HepG2 (cell line): ENCODE measurements at regions not wholly inside any gene's neighbourhood (a gene's known extent, or its start where the extent isn't known, plus 50 kb on each side); places are given as distances from the start of the nearest gene placed in this dataset.

Source experiments
- ATAC-seq: fragments of 200-7000 bp; cut with Tn5 transposase; 3 replicates; pipeline ENCODE4 v1.9.1; 2020; ENCODE audit warnings: mild to moderate bottlenecking, moderate library complexity
- BruUV-seq: library from RNA; stranded (reverse); fragments of 400-500 nt; replicated peaks from 2 replicates; lab custom pipeline; 2021; lab: Mats Ljungman, UMichigan
- CTCF ChIA-PET: fragments of 300-600 bp; formaldehyde crosslinking; extraction: SDS; loops from one replicate; lab custom pipeline; 2021; ENCODE audit warnings: low total read pairs, inconsistent platforms, low intra/inter-chr PET ratio; lab: Yijun Ruan, JAX
- POLR2A ChIA-PET: fragments of 350-600 bp; sonication (Branson Sonifier 250); formaldehyde crosslinking; loops from one replicate; lab custom pipeline; 2020; ENCODE audit warnings: antibody characterized with exemption, inconsistent platforms; lab: Yijun Ruan, JAX
- DNase-seq: peaks from one replicate; pipeline ENCODE4 v3.0.0-alpha.2; 2015; ENCODE audit warnings: low spot score
- FAIRE-seq: peaks from 3 replicates; lab custom pipeline; 2011; peaks lifted over from hg19 to GRCh38; lab: Jason Lieb, UNC
- H2AFZ ChIP-seq: one replicate; pipeline ENCODE4 v1.6.1; 2011; ENCODE audit warnings: low read length, inconsistent platforms
- H3K27ac ChIP-seq: fragments of 300-600 bp; 3 replicates; pipeline ENCODE4 v1.8.0; 2011; ENCODE audit warnings: mixed run types, mild to moderate bottlenecking, mixed read lengths, low read length, inconsistent platforms; ENCODE audit not compliant: insufficient read depth; ENCODE audit errors: extremely low read length
- H3K27me3 ChIP-seq, 2 experiments: fragments of 200-600 bp in 1 of 2; 2 replicates in 1 of 2; 3 replicates in 1 of 2; pipeline versions ENCODE4 v1.6.0 to v1.8.0; 2011; ENCODE audit warnings: low read length in 2 of 2, mild to moderate bottlenecking in 2 of 2, moderate library complexity in 2 of 2, inconsistent platforms in 1 of 2; ENCODE audit not compliant: insufficient read depth in 2 of 2, control insufficient read depth in 1 of 2
- H3K36me3 ChIP-seq, 2 experiments: fragments of 200-600 bp in 1 of 2; replicated peaks in 1 of 2; 2 replicates in 1 of 2; 3 replicates in 1 of 2; pipeline versions ENCODE4 v1.5.1 to v1.8.0; 2011; ENCODE audit warnings: low read length in 2 of 2, inconsistent platforms in 1 of 2; ENCODE audit not compliant: insufficient read depth in 2 of 2, control insufficient read depth in 1 of 2
- H3K4me1 ChIP-seq: 2 replicates; pipeline ENCODE4 v1.5.1; 2012; ENCODE audit warnings: low read length, inconsistent platforms; ENCODE audit not compliant: insufficient read depth
- H3K4me2 ChIP-seq: 2 replicates; pipeline ENCODE4 v1.6.0; 2011; ENCODE audit warnings: low read depth, low read length, inconsistent platforms
- H3K4me3 ChIP-seq, 3 experiments: fragments of 200-600 bp in 1 of 3; sonication (generic), shearing (Covaris generic) in 1 of 3; replicated peaks in 1 of 3; 2 replicates each; pipeline ENCODE4 v1.5.1; 2011 to 2016; ENCODE audit warnings: low read length in 3 of 3, inconsistent platforms in 2 of 3, low read depth in 2 of 3, mild to moderate bottlenecking in 2 of 3, control low read depth in 1 of 3, mixed read lengths in 1 of 3; ENCODE audit not compliant: insufficient read depth in 1 of 3
- H3K79me2 ChIP-seq: one replicate; pipeline ENCODE4 v1.6.1; 2011; ENCODE audit warnings: low read length, inconsistent platforms; ENCODE audit not compliant: insufficient read depth
- H3K9ac ChIP-seq: 2 replicates; pipeline ENCODE4 v1.6.0; 2011; ENCODE audit warnings: mild to moderate bottlenecking, low read depth, low read length, inconsistent platforms; ENCODE audit not compliant: insufficient read depth
- H3K9me3 ChIP-seq: 2 replicates; pipeline ENCODE4 v1.5.1; 2012; ENCODE audit warnings: mild to moderate bottlenecking, low read length
- H4K20me1 ChIP-seq: 2 replicates; pipeline ENCODE4 v1.6.0; 2011; ENCODE audit warnings: inconsistent platforms, mild to moderate bottlenecking, low read length, moderate library complexity; ENCODE audit not compliant: insufficient read depth
- FOXA1 ChIP-seq, 2 experiments: fragments of 450-650 bp in 1 of 2; sonication (generic) in 1 of 2; formaldehyde crosslinking in 1 of 2; IDR thresholded peaks; 2 replicates each; pipeline versions ENCODE4 v1.4.0 to v1.6.1; 2016 to 2020; ENCODE audit warnings: missing genetic modification reagents in 1 of 2
- MEIS1 ChIP-seq: sonication (generic); formaldehyde crosslinking; IDR thresholded peaks from 2 replicates; pipeline ENCODE4 v1.9.0; 2021; ENCODE audit warnings: mild to moderate bottlenecking, missing genetic modification reagents, moderate library complexity, borderline replicate concordance
- MXI1 ChIP-seq: IDR thresholded peaks from 3 replicates; pipeline ENCODE4 v1.6.1; 2012; ENCODE audit warnings: low read depth, low read length, inconsistent platforms, borderline replicate concordance
- NFYB ChIP-seq: sonication (generic); formaldehyde crosslinking; IDR thresholded peaks from 2 replicates; pipeline ENCODE4 v1.4.0; 2020; ENCODE audit warnings: missing genetic modification reagents
- PCBP1 ChIP-seq: fragments of 200-400 bp; formaldehyde crosslinking; IDR thresholded peaks from 2 replicates; pipeline ENCODE4 v1.6.1; 2017; ENCODE audit warnings: mild to moderate bottlenecking, low read depth, low read length, borderline replicate concordance
- TSC22D2 ChIP-seq: sonication (generic); formaldehyde crosslinking; IDR thresholded peaks from 2 replicates; pipeline ENCODE4 v1.5.1; 2020; ENCODE audit warnings: missing genetic modification reagents, mild to moderate bottlenecking, borderline replicate concordance
- ZNF264 ChIP-seq: sonication (generic); formaldehyde crosslinking; IDR thresholded peaks from 2 replicates; pipeline ENCODE4 v1.4.0; 2020; ENCODE audit warnings: missing genetic modification reagents
- ZNF362 ChIP-seq: sonication (generic); formaldehyde crosslinking; IDR thresholded peaks from 2 replicates; pipeline ENCODE4 v1.4.0; 2020; ENCODE audit warnings: missing genetic modification reagents, mild to moderate bottlenecking, borderline replicate concordance
- ZNF879 ChIP-seq: sonication (generic); formaldehyde crosslinking; IDR thresholded peaks from 2 replicates; pipeline ENCODE4 v1.8.1; 2023; ENCODE audit warnings: missing genetic modification reagents
- WGBS: methylation state at CpG from one replicate; pipeline ENCODE4 v1.1.6; 2017; ENCODE audit warnings: low lambda C conversion rate; 5-methylcytosine and 5-hydroxymethylcytosine counted together
- in situ Hi-C: cut with HindIII; loops from 2 replicates; pipeline ENCODE4 v1.10.0; 2017; ENCODE audit warnings: low pct_unique_long_range_greater_than_20kb; ENCODE audit not compliant: extremely low pct_ligation_motif_present
- intact Hi-C: fragments of 100-400 bp; cut with micrococcal nuclease; formaldehyde crosslinking; loops from one replicate; pipeline ENCODE4 v1.10.0; 2022; ENCODE audit not compliant: unreplicated experiment
- TF ChIP-seq, protein P1 (sequence below): sonication (generic); formaldehyde crosslinking; IDR thresholded peaks from 2 replicates; pipeline ENCODE4 v1.8.0; 2022; ENCODE audit warnings: missing genetic modification reagents, mild to moderate bottlenecking, inconsistent platforms, borderline replicate concordance
- TF ChIP-seq, protein P2 (sequence below): sonication (generic); formaldehyde crosslinking; IDR thresholded peaks from 2 replicates; pipeline ENCODE4 v1.4.0; 2020; ENCODE audit warnings: missing genetic modification reagents

- intact Hi-C loops (no loop called here), in situ Hi-C loops (no loop called here)
- 7% methylated on average over 1 of the region's 1 CpG for whole genome bisulfite sequencing
- no peak for ATAC-seq
- no peak overlapping the region for H3K27ac ChIP-seq
- H3K27me3 ChIP-seq, result no peaks in the 10 kb centered on the region
- no peak for DNase-seq
- H2AFZ ChIP-seq, result no peak overlapping the region
- no peaks in the 10 kb centered on the region for H4K20me1 ChIP-seq
- H3K4me3 ChIP-seq, result no peak overlapping the region
- no peaks in the 10 kb centered on the region for H3K36me3 ChIP-seq
- no TSS peak for BruUV-seq
- H3K4me2 ChIP-seq, result no peak overlapping the region
- no peaks in the 10 kb centered on the region for H3K79me2 ChIP-seq
- no peak overlapping the region for H3K9ac ChIP-seq
- no peaks in the 10 kb centered on the region for H3K4me1 ChIP-seq
- ChIA-PET CTCF (no interaction called here), POLR2A (no interaction called here)
- peaks cover 70% of the 10 kb centered on the region for H3K9me3 ChIP-seq
- no peak for FAIRE-seq
- TF ChIP-seq FOXA1 (IDR thresholded peaks at IDR 0.05) (no peak), FOXA1 (CRISPR knock-in tag; IDR thresholded peaks at IDR 0.05) (no peak)
Observed at GRCh38 chr21:24903994-24904635, 703.2 kb downstream of the MRPL39 start.

DNA sequence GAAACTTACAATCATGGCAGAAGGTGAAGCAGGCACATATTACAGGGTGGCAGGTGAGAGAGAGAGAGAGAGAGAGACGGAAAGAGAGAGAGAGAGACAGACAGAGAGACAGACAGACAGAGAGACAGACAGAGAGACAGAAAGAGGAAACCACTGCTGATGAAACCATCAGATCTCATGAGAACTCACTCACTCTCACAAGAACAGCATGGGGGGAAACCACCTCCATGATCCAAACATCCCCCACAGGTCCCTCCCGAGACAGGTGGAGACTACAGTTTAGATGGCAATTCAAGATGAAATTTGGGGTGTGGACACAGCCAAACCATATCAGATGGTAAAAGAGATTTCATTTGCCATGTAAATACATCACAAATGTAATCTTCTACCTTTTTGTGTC lies 708.1 kb downstream of the MRPL39 start:
- BruUV-seq, result no TSS peak
- Histone ChIP-seq H3K9ac (no peak overlapping the region), H3K27ac (no peak overlapping the region), H3K4me1 (no peaks in the 10 kb centered on the region), H3K27me3 (no peaks in the 10 kb centered on the region), H2AFZ (no peak overlapping the region), H3K9me3 (peaks cover 82% of the 10 kb centered on the region), H3K36me3 (no peaks in the 10 kb centered on the region), H3K79me2 (no peaks in the 10 kb centered on the region), H3K4me2 (no peak overlapping the region), H4K20me1 (no peaks in the 10 kb centered on the region), H3K4me3 (no peak overlapping the region)
- in situ Hi-C loops, result no loop called here
- WGBS, result 6% methylated on average over 2 of the region's 2 CpGs
- POLR2A ChIA-PET, result no interaction called here
- CTCF ChIA-PET, result no interaction called here
- no peak for FAIRE-seq
- ATAC-seq, result no peak
- intact Hi-C loops, result no loop called here
- no peak for DNase-seq
- no peak for TF ChIP-seq ZNF362 (CRISPR knock-in tag)
- TF ChIP-seq MXI1, result no peak
- TF ChIP-seq, protein P1, sequence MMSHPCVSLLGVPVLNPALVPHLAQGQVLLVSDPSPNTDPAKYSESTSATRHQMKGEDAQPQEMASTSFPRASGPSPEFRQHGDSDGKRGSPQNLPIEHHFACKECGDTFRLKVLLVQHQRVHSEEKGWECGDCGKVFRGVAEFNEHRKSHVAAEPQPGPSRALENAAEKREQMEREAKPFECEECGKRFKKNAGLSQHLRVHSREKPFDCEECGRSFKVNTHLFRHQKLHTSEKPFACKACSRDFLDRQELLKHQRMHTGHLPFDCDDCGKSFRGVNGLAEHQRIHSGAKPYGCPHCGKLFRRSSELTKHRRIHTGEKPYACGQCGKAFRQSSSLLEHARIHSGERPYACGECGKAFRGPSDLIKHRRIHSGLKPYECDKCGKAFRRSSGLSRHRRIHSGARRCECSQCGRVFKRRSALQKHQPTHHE, result no peak
- TF ChIP-seq TSC22D2, result no peak
- no peak for TF ChIP-seq ZNF879
- no peak for TF ChIP-seq MEIS1
- TF ChIP-seq PCBP1, result no peak
- TF ChIP-seq ZNF264, result no peak
- TF ChIP-seq, protein P2, sequence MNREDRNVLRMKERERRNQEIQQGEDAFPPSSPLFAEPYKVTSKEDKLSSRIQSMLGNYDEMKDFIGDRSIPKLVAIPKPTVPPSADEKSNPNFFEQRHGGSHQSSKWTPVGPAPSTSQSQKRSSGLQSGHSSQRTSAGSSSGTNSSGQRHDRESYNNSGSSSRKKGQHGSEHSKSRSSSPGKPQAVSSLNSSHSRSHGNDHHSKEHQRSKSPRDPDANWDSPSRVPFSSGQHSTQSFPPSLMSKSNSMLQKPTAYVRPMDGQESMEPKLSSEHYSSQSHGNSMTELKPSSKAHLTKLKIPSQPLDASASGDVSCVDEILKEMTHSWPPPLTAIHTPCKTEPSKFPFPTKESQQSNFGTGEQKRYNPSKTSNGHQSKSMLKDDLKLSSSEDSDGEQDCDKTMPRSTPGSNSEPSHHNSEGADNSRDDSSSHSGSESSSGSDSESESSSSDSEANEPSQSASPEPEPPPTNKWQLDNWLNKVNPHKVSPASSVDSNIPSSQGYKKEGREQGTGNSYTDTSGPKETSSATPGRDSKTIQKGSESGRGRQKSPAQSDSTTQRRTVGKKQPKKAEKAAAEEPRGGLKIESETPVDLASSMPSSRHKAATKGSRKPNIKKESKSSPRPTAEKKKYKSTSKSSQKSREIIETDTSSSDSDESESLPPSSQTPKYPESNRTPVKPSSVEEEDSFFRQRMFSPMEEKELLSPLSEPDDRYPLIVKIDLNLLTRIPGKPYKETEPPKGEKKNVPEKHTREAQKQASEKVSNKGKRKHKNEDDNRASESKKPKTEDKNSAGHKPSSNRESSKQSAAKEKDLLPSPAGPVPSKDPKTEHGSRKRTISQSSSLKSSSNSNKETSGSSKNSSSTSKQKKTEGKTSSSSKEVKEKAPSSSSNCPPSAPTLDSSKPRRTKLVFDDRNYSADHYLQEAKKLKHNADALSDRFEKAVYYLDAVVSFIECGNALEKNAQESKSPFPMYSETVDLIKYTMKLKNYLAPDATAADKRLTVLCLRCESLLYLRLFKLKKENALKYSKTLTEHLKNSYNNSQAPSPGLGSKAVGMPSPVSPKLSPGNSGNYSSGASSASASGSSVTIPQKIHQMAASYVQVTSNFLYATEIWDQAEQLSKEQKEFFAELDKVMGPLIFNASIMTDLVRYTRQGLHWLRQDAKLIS, result no peak
- TF ChIP-seq NFYB, result no peak
